C4-2B (cell line): ENCODE measurements at regions not wholly inside any gene's neighbourhood (a gene's known extent, or its start where the extent isn't known, plus 50 kb on each side); places are given as distances from the start of the nearest gene placed in this dataset.

ENCODE experiments used
- H3K27ac ChIP-seq: fragments of 450-650 bp; 2 replicates; pipeline ENCODE4 v1.5.1; 2017
- CTCF ChIP-seq: fragments of 450-650 bp; conservative IDR thresholded peaks from 2 replicates; pipeline ENCODE4 v1.5.1; 2017; ENCODE audit warnings: mild to moderate bottlenecking
- ZFX ChIP-seq: fragments of 450-650 bp; IDR thresholded peaks from 2 replicates; pipeline ENCODE4 v1.6.1; 2017

DNA sequence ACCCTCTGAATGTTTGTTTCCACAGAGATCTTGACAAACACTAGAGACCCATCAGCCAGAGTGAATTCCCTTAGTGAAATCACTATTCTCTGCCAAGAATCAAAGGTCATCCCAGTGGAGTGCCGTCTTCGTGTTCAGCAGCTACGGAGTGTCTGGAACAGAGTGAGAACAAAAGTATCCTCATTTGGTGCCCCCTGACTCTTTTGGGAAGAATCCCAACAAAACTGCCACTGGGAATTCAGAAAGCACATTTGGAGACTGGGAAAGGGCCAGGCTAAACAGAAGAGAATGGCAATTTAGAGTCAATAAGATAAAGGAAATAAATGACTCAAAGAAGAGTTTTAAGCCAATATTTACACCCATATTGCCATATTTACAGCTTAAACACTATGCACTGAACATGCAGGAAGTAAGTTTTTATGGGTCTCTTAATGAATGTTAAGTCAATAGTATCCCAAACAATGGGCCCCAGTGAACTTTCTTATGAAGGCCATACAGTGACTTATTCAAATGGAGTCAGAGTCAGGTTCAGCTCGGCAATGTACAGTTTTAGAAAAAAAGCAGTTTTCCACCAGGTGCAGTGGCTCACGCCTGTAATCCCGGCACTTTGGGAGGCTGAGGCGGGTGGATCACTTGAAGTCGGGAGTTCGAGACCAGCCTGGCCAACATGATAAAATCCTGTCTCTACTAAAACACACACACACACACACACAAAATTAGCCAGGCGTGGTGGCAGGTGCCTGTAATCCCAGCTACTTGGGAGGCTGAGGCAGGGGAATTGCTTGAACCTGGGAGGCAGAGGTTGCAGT is 392.6 kb downstream of the KLF5 start:
- no peak for TF ChIP-seq ZFX
- TF ChIP-seq CTCF, result no peak
- peak overlapping the region; percentile 50; the same call in 1 of the 2 replicates for H3K27ac ChIP-seq

DNA sequence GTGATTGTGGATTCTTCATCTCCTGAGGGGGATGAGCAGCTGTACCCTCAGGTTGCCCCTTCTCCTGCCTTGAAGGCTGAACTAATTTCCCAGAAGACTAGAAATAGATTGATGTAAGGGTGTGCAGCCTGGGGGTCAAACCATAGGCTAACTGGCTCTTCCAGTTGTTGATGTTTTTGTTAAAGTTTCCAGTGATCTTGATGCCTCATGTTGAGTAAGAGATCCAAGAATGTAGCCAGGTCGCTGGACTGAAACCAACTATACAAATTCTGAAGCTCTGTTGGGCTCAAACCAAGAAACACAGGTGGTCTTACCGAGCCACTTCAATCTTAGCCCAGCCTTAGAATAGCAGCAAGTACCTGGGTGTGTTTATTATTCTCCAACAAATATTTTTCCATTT is 391.8 kb downstream of the KLF5 start:
- TF ChIP-seq CTCF (no peak), ZFX (no peak)
- no peak overlapping the region for H3K27ac ChIP-seq

DNA sequence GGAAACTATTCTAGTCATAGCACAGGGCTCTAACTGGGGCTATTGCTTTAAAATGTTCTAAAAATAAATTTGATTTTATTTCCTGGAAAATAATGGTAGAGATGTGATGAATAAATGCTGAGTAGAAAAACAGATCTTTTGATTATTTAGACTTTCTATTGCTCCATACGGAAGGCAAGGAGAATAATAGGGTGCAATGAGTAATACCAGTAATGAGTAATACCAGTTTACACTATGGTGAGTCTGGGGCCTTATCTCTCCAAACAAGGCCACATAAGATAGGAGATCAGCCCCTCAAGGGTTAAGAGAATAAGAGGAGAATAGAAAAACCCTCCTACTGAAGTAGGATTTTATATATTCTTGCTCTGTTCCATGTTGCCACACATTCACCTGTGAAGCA is 390.4 kb downstream of the KLF5 start:
- no peak for TF ChIP-seq ZFX
- TF ChIP-seq CTCF, result no peak
- no peak overlapping the region for H3K27ac ChIP-seq

- TF ChIP-seq ZFX, result no peak
- TF ChIP-seq CTCF, result no peak
- no peak overlapping the region for H3K27ac ChIP-seq
Observed at GRCh38 chr13:73440296-73440895, 381.6 kb downstream of the KLF5 start.

DNA sequence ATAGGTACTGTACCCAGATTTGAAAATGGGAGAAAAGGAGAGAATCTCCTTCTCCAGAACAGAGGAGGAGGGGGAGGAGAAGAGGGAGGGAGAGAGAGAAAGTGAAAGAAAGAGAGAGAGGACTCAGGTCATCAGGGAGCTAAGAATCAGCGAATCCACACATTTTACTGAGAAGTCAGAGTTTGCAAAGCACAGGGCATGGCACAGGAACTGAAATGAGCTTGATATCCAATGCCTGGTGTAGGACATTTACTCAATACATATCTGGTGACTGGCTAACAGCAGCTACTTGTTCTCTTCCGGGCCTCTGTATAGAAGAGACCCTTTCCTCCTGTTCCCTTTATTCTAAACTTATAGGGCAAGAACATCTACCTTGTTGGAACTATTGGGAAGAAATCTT is 375.1 kb downstream of the KLF5 start:
- no peak overlapping the region for H3K27ac ChIP-seq
- TF ChIP-seq CTCF, result no peak
- TF ChIP-seq ZFX, result no peak

- H3K27ac ChIP-seq, result no peak overlapping the region
- TF ChIP-seq CTCF (no peak), ZFX (no peak)
Observed at GRCh38 chr13:73433458-73433857, 374.7 kb downstream of the KLF5 start.

DNA sequence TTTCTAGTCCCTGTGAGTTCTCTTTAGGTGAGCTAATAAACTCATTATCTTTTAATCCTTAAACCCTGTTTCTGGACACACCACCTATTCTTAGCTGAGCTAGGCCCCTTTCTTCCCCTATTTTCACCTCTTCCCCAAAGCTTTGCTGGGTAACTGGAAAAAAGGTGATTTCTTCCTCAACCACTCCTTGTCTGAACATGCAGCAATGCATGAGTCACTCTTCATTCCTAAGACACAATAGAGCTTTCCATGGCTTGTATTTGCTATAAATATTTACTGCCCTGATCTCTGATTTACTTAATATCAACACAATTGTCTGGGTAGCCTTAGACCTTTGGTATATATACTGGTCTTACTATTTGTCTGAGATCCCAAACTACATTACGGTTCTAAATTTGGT is 370.9 kb downstream of the KLF5 start:
- TF ChIP-seq CTCF (no peak), ZFX (no peak)
- no peak overlapping the region for H3K27ac ChIP-seq
